ENCODE measurements at regions not wholly inside any gene's neighbourhood (a gene's known extent, or its start where the extent isn't known, plus 50 kb on each side); places are given as distances from the start of the nearest gene placed in this dataset.

DNA sequence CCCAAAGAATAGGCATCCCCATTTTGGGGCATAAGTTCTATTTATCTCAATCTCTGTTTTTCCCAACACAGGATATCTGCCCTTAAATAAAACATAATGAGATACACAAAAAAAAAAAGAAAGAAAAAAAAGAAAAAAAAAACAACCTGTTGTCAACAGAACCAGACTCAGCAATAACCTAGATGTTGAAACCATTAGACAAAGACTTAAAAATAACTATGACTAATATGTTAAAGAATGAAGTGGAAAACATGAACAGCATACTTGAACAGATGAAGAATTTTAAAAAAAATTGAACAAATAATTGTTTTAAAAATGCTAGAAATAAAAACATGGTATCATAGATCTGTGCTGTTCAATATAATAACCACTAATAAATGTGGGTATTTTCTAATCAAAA, 93.4 kb upstream of the RXFP1 start:
- POLR2A ChIA-PET: interaction anchor here (1.2 kb wide), 1 partner anchor 18 kb away, joined by 6 read pairs; no protein-coding TSS in a partner anchor

DNA sequence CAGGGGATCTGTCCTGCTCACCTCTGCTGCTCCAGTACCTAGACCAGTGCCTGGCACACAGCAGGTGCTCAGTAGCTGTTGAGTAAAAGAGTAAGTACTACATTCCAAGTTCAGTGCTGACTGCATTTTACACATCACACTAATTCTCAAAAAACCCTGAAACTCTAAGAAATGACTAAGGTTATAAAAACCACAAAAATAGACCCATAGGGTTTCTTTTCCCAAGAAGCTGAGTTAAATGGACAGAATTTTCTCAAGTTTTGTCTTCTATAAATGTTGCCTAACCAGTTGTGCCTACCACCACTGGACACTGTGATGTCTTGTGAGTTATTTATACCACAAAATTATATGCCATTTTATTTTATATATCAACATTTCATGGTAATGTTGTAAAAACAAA, 78.9 kb upstream of the RXFP1 start:
- peaks cover 18% of the 10 kb centered on the region for H3K9me3 Mint-ChIP-seq (ENCODE audit: unreplicated experiment)
- no peak for DNase-seq (ENCODE audit: unreplicated experiment)
- TF ChIP-seq, protein P1, sequence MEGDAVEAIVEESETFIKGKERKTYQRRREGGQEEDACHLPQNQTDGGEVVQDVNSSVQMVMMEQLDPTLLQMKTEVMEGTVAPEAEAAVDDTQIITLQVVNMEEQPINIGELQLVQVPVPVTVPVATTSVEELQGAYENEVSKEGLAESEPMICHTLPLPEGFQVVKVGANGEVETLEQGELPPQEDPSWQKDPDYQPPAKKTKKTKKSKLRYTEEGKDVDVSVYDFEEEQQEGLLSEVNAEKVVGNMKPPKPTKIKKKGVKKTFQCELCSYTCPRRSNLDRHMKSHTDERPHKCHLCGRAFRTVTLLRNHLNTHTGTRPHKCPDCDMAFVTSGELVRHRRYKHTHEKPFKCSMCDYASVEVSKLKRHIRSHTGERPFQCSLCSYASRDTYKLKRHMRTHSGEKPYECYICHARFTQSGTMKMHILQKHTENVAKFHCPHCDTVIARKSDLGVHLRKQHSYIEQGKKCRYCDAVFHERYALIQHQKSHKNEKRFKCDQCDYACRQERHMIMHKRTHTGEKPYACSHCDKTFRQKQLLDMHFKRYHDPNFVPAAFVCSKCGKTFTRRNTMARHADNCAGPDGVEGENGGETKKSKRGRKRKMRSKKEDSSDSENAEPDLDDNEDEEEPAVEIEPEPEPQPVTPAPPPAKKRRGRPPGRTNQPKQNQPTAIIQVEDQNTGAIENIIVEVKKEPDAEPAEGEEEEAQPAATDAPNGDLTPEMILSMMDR (IDR thresholded peaks at IDR 0.05; ENCODE audit: unreplicated experiment): no peak
- ChIA-PET CTCF (interaction anchor here (1.0 kb wide), 1 partner anchor 149 kb away, joined by 3 read pairs; no protein-coding TSS in a partner anchor), POLR2A (interaction anchor here (1.2 to 1.3 kb wide), 2 partner anchors 58 to 127 kb away, joined by 3 read pairs; no protein-coding TSS in a partner anchor)
- H3K4me3 Mint-ChIP-seq (ENCODE audit: unreplicated experiment): no peak overlapping the region
- H3K27me3 Mint-ChIP-seq (ENCODE audit: insufficient read depth, unreplicated experiment): no peaks in the 10 kb centered on the region
- intact Hi-C loops (cut with micrococcal nuclease): no loop called here
- peaks cover 28% of the 10 kb centered on the region for H3K4me1 Mint-ChIP-seq (ENCODE audit: insufficient read depth, unreplicated experiment)
- BruUV-seq (replicated peaks): no TSS peak
- no peaks in the 10 kb centered on the region for H3K36me3 Mint-ChIP-seq (ENCODE audit: insufficient read depth, unreplicated experiment)
- no peak overlapping the region for H3K27ac Mint-ChIP-seq (ENCODE audit: low read depth, unreplicated experiment)

More for the DNA sequence above, 93.4 kb upstream of the RXFP1 start:
- BruUV-seq (replicated peaks): no TSS peak
- Mint-ChIP-seq H3K4me1 (ENCODE audit: insufficient read depth, unreplicated experiment) (peaks cover 7% of the 10 kb centered on the region), H3K4me3 (ENCODE audit: unreplicated experiment) (no peak overlapping the region), H3K27ac (ENCODE audit: low read depth, unreplicated experiment) (peak overlapping the region; percentile 82), H3K27me3 (ENCODE audit: insufficient read depth, unreplicated experiment) (no peaks in the 10 kb centered on the region), H3K9me3 (ENCODE audit: unreplicated experiment) (peaks cover 22% of the 10 kb centered on the region), H3K36me3 (ENCODE audit: insufficient read depth, unreplicated experiment) (no peaks in the 10 kb centered on the region)
- TF ChIP-seq, protein P1 (IDR thresholded peaks at IDR 0.05; ENCODE audit: unreplicated experiment): no peak
- DNase-seq (ENCODE audit: unreplicated experiment): peak; percentile 28
- CTCF ChIA-PET: no interaction called here
- intact Hi-C loops (cut with micrococcal nuclease): no loop called here

DNA sequence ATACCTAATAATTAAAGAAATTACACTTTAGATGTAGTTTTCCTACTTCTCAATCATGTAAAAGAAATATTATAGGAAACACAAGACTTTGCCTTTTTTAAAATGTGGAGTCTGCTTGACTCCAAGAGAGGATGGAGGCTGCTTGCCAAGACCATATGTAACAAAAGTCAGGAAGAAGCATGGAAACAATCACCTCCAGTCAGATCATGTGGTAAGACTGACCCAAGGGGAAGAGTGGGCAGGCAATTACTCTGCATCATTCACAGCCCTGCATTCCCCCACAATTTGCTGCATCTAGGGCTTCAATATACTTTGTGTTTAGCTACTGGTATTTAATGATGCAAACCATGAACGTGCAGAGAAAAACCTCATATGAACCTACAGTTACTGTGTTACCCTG, 78.0 kb upstream of the RXFP1 start:
- Mint-ChIP-seq H3K4me1 (ENCODE audit: insufficient read depth, unreplicated experiment) (peaks cover 28% of the 10 kb centered on the region), H3K36me3 (ENCODE audit: insufficient read depth, unreplicated experiment) (no peaks in the 10 kb centered on the region), H3K27me3 (ENCODE audit: insufficient read depth, unreplicated experiment) (no peaks in the 10 kb centered on the region), H3K4me3 (ENCODE audit: unreplicated experiment) (no peak overlapping the region), H3K9me3 (ENCODE audit: unreplicated experiment) (peaks cover 16% of the 10 kb centered on the region), H3K27ac (ENCODE audit: low read depth, unreplicated experiment) (peak overlapping the region; percentile 42)
- no TSS peak for BruUV-seq (replicated peaks)
- no peak for DNase-seq (ENCODE audit: unreplicated experiment)
- TF ChIP-seq, protein P1 (IDR thresholded peaks at IDR 0.05; ENCODE audit: unreplicated experiment): no peak
- intact Hi-C loops (cut with micrococcal nuclease): no loop called here
- ChIA-PET POLR2A (interaction anchor here (0.6 to 1.3 kb wide), 3 partner anchors 27 to 128 kb away, joined by 3 read pairs; no protein-coding TSS in a partner anchor), CTCF (no interaction called here)

DNA sequence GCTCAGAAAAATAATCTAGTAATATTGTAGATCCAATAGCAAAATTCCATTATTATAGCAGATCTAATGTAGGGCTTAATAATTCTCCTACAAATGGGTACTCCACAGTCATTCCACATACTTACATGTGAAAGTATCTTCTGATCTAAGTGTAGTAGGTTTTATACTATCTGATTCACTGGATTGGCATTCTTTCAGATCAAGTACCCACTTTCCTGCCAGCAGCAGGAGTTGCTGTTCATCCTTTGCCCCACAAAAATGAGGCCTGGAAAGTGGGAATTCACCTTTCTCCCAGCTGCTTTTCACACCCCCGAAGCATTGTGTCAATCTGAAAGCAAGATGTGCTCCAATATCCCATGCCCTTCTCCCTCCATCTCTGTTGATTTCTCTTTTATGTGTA, 77.1 kb upstream of the RXFP1 start:
- Mint-ChIP-seq H3K27ac (ENCODE audit: low read depth, unreplicated experiment) (peak overlapping the region; percentile 42), H3K4me1 (ENCODE audit: insufficient read depth, unreplicated experiment) (peaks cover 28% of the 10 kb centered on the region), H3K27me3 (ENCODE audit: insufficient read depth, unreplicated experiment) (no peaks in the 10 kb centered on the region), H3K9me3 (ENCODE audit: unreplicated experiment) (peaks cover 12% of the 10 kb centered on the region), H3K36me3 (ENCODE audit: insufficient read depth, unreplicated experiment) (no peaks in the 10 kb centered on the region), H3K4me3 (ENCODE audit: unreplicated experiment) (no peak overlapping the region)
- BruUV-seq (replicated peaks): no TSS peak
- ChIA-PET POLR2A (interaction anchor here (2.9 kb wide), 1 partner anchor 16 kb away, joined by 30 read pairs; no protein-coding TSS in a partner anchor), CTCF (no interaction called here)
- intact Hi-C loops (cut with micrococcal nuclease): no loop called here
- TF ChIP-seq, protein P1 (IDR thresholded peaks at IDR 0.05; ENCODE audit: unreplicated experiment): no peak
- peak; percentile 62 for DNase-seq (ENCODE audit: unreplicated experiment)
